Activated T-cell treated with anti-CD3 and anti-CD28 coated beads, Interleukin-2, amount 50 U/mL, for 24 hours (primary cell): ENCODE measurements at regions not wholly inside any gene's neighbourhood (a gene's known extent, or its start where the extent isn't known, plus 50 kb on each side); places are given as distances from the start of the nearest gene placed in this dataset.
"Not testable (repeated sequence)": the region's sequence is repeated elsewhere in the genome, so short reads cannot be mapped to it uniquely, and the experiment has no call there.

Source experiments
- DNase-seq: peaks from one replicate; pipeline ENCODE4 v3.0.0-alpha.2; 2020
- H3K27ac Mint-ChIP-seq: 2 replicates; pipeline ENCODE4 v1.8.0; 2020; ENCODE audit warnings: mild to moderate bottlenecking, mixed read lengths
- H3K27me3 Mint-ChIP-seq: 2 replicates; pipeline ENCODE4 v1.8.0; 2020; ENCODE audit warnings: mixed read lengths
- H3K36me3 Mint-ChIP-seq: 2 replicates; pipeline ENCODE4 v1.8.0; 2020; ENCODE audit warnings: low read depth, mixed read lengths
- H3K4me1 Mint-ChIP-seq: 2 replicates; pipeline ENCODE4 v1.8.0; 2020; ENCODE audit warnings: low read depth, mixed read lengths
- H3K4me3 Mint-ChIP-seq: 2 replicates; pipeline ENCODE4 v1.8.0; 2020; ENCODE audit warnings: mild to moderate bottlenecking, moderate library complexity, mixed read lengths
- H3K9me3 Mint-ChIP-seq: 2 replicates; pipeline ENCODE4 v1.8.0; 2020; ENCODE audit warnings: mixed read lengths

GRCh38 chr6:92125681-92126080 is 1293.7 kb downstream of the EPHA7 start:
- Mint-ChIP-seq H3K27ac (no peak overlapping the region), H3K4me1 (no peaks in the 10 kb centered on the region), H3K4me3 (no peak overlapping the region), H3K27me3 (no peaks in the 10 kb centered on the region), H3K9me3 (peaks cover 4% of the 10 kb centered on the region), H3K36me3 (no peaks in the 10 kb centered on the region)
- DNase-seq = no peak

DNA sequence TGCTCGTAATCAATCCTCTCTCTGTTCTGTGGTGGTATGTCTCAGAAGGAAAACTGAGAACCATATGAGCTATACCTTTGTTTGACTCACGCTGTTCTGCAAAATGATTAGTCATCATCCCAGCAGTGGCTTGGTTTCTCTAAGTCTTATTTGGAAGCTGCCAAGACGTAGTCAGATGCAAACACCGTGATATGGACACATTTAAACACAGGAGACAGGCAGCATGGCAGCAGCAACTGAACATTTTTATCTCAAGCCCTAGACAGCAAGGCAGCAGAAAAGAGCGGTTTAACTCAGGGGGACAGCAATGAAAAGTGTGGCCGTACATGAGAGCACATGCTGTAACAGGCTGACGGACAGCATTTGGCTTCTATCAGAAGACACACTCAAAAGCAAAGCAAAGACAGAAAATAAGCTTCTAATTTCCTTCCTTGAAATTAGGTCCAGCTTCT is 1295.1 kb downstream of the EPHA7 start:
- no peak for DNase-seq
- Mint-ChIP-seq H3K36me3 (no peaks in the 10 kb centered on the region), H3K4me1 (no peaks in the 10 kb centered on the region), H3K9me3 (peaks cover 4% of the 10 kb centered on the region), H3K4me3 (no peak overlapping the region), H3K27ac (no peak overlapping the region), H3K27me3 (no peaks in the 10 kb centered on the region)

- H3K4me3 Mint-ChIP-seq = no peak overlapping the region
- H3K9me3 Mint-ChIP-seq = peaks cover 2% of the 10 kb centered on the region
- H3K4me1 Mint-ChIP-seq = no peaks in the 10 kb centered on the region
- H3K27me3 Mint-ChIP-seq = no peaks in the 10 kb centered on the region
- no peak for DNase-seq
- H3K27ac Mint-ChIP-seq = no peak overlapping the region
- H3K36me3 Mint-ChIP-seq = no peaks in the 10 kb centered on the region
These were observed 1296.6 kb downstream of the EPHA7 start for GRCh38 chr6:92122746-92123145.

DNA sequence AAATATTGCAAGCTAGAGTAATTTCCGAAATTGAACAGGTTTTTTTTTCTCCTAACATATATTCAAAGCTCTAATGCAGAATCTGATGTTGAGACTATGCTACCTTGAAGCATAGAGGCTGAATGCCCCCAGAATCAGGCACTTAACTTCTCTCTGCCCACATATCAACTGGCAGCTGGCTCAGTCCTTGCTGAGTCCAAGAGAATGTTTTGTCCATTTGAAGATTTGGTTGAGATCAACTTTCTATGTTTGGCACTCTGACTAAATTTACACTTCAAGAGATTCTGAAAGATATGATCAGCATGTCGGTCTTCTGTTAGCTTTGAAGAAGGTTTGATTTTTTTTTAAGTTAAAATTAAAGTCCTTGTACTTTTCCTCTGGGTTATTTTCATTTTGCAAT is 1298.1 kb downstream of the EPHA7 start:
- H3K36me3 Mint-ChIP-seq = no peaks in the 10 kb centered on the region
- peaks cover 2% of the 10 kb centered on the region for H3K9me3 Mint-ChIP-seq
- DNase-seq = no peak
- no peaks in the 10 kb centered on the region for H3K27me3 Mint-ChIP-seq
- no peak overlapping the region for H3K4me3 Mint-ChIP-seq
- H3K27ac Mint-ChIP-seq = no peak overlapping the region
- no peaks in the 10 kb centered on the region for H3K4me1 Mint-ChIP-seq

DNA sequence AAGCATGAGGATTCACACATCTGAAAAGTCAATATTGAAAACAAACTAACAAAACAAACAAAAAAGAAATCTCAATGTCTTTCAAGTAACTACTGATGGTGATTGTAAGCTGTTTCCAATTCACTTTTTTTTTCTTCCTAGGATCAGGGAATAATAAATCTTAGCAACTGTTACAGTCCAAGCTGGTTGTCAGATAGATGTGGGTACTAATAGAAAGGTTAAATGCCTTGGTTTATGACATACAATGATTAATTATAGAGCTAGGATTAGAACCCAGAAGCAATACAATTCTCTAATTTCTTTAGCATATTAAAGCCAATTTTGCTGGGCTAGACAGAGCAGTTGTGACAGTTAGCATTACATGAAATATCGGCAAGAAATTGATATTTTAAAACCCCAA is 1301.6 kb downstream of the EPHA7 start:
- Mint-ChIP-seq H3K4me3 (no peak overlapping the region), H3K36me3 (no peaks in the 10 kb centered on the region), H3K9me3 (peaks cover 3% of the 10 kb centered on the region), H3K27me3 (no peaks in the 10 kb centered on the region), H3K4me1 (no peaks in the 10 kb centered on the region), H3K27ac (no peak overlapping the region)
- no peak for DNase-seq

GRCh38 chr6:92114797-92115196 is 1304.6 kb downstream of the EPHA7 start:
- H3K4me1 Mint-ChIP-seq = no peaks in the 10 kb centered on the region
- no peak for DNase-seq
- H3K4me3 Mint-ChIP-seq = no peak overlapping the region
- H3K27ac Mint-ChIP-seq = no peak overlapping the region
- peaks cover 6% of the 10 kb centered on the region for H3K9me3 Mint-ChIP-seq
- no peaks in the 10 kb centered on the region for H3K36me3 Mint-ChIP-seq
- no peaks in the 10 kb centered on the region for H3K27me3 Mint-ChIP-seq

DNA sequence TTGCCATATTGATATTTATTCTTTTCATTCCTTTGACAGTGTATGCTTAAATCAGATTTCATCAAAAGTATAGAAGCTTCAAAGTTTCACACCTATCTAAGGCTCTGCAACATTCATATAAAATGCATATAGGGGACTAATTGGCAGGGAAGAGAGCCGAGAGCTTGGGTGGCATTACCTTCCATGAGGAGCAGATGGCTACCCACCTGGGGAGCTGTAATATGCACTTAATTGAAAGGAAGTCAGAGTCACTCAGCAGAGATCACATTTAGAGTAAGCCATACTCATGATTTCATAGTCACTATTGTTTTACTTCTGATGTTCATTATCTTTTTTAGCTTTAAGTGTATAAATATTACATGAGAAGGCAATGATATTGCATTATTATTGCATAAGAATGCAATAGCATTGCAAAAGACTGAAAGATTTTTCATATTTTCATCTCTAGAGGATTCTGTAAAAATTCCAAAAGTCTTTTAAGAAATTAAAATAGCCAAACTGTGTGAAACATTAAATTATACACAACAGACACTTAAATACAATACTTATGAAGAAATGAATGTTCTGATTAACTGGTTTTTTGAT is 1305.2 kb downstream of the EPHA7 start:
- Mint-ChIP-seq H3K9me3 (peaks cover 6% of the 10 kb centered on the region), H3K27me3 (no peaks in the 10 kb centered on the region), H3K4me1 (no peaks in the 10 kb centered on the region), H3K27ac (no peak overlapping the region), H3K4me3 (no peak overlapping the region), H3K36me3 (no peaks in the 10 kb centered on the region)
- DNase-seq = no peak

- Mint-ChIP-seq H3K9me3 (peaks cover 14% of the 10 kb centered on the region), H3K4me1 (no peaks in the 10 kb centered on the region), H3K36me3 (no peaks in the 10 kb centered on the region), H3K27me3 (no peaks in the 10 kb centered on the region), H3K4me3 (no peak overlapping the region), H3K27ac (no peak overlapping the region)
- no peak for DNase-seq
These were observed 1308.0 kb downstream of the EPHA7 start for GRCh38 chr6:92111386-92111785.

DNA sequence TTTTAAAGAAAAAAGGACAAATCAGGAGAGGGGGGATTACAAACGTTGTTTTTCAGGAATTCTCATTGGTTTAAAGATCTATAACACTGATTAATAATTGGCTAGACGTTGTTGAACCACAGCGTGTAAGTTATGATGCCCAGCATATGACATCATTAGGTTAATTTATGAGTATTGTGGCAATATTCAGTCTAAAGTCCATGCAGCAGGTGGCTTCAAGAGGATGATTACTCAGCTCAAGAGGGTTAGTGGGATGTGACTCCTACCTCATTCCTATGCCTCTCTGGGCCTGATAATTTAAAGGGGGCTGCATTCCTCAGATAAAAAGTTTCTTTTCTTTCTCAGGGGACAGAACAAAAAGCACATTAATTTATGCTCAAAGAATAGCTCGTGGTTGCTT is 1309.0 kb downstream of the EPHA7 start:
- H3K27me3 Mint-ChIP-seq = no peaks in the 10 kb centered on the region
- DNase-seq = no peak
- no peaks in the 10 kb centered on the region for H3K4me1 Mint-ChIP-seq
- no peaks in the 10 kb centered on the region for H3K36me3 Mint-ChIP-seq
- H3K27ac Mint-ChIP-seq = no peak overlapping the region
- peaks cover 19% of the 10 kb centered on the region for H3K9me3 Mint-ChIP-seq
- H3K4me3 Mint-ChIP-seq = no peak overlapping the region

DNA sequence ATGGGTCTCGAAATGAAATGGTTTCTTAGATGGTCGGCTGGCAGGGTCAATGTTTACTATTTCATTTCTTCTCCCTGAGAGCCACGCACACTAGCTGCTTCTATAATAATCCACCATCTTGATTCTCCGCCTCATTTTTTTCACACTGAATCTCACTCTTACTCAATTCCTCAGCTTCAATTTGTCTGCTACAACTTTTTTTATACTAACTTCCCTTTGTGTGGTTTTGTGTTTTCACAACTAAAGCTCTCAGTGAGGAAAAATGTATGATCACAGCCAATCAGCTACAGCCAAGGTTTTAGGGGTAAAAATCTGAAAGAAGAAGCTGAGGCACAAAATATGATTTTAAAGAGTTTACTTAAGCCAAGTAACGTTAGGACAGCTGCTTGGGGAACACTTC is 1309.4 kb downstream of the EPHA7 start:
- no peaks in the 10 kb centered on the region for H3K4me1 Mint-ChIP-seq
- H3K4me3 Mint-ChIP-seq = no peak overlapping the region
- H3K27ac Mint-ChIP-seq = no peak overlapping the region
- no peaks in the 10 kb centered on the region for H3K36me3 Mint-ChIP-seq
- DNase-seq = no peak
- H3K27me3 Mint-ChIP-seq = no peaks in the 10 kb centered on the region
- H3K9me3 Mint-ChIP-seq = peaks cover 23% of the 10 kb centered on the region

DNA sequence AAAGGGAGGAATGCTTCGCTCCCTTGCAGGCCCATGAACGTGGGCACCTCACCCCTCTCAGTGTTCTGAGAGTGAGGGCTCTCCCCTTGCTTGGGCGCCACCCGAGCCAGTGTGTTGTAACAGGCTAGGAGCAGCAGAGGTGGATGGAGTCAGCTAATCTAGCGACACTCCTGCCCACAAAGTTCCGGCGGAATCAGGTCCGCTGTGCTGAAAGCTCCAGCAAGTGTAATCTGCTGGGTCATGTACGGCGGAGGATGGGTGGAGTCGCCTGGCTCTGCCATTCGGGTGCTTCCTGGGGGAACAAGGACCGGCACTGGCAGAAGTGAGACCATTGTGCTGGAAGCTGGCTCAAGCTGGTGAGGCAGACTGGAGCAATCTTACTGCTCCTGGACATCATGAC is 1310.1 kb downstream of the EPHA7 start:
- H3K36me3 Mint-ChIP-seq = no peaks in the 10 kb centered on the region
- H3K4me3 Mint-ChIP-seq = no peak overlapping the region
- H3K4me1 Mint-ChIP-seq = no peaks in the 10 kb centered on the region
- DNase-seq = no peak
- H3K9me3 Mint-ChIP-seq = peaks cover 23% of the 10 kb centered on the region
- no peaks in the 10 kb centered on the region for H3K27me3 Mint-ChIP-seq
- H3K27ac Mint-ChIP-seq = no peak overlapping the region

DNA sequence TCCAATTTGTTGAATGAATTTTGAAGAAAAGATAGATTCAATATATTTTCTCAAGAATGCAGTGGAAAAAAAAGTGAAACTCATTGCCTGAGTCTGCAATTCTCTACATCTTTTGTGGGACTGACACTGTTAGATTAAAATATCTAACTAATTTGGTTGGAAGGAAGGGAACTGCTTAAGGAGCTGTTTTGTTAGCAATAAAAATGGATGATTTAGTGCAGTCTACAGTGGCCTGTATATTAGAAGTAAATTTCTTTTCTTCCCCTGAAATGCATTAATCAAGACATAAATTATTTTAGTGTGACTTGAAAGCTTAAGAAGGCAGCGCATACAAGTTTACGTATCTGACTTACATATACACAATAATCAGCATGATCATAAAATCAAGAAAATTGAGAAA is 1332.6 kb downstream of the EPHA7 start:
- Mint-ChIP-seq H3K9me3 (peaks cover 21% of the 10 kb centered on the region), H3K27ac (no peak overlapping the region), H3K27me3 (no peaks in the 10 kb centered on the region), H3K4me3 (no peak overlapping the region), H3K4me1 (no peaks in the 10 kb centered on the region), H3K36me3 (no peaks in the 10 kb centered on the region)
- no peak for DNase-seq

DNA sequence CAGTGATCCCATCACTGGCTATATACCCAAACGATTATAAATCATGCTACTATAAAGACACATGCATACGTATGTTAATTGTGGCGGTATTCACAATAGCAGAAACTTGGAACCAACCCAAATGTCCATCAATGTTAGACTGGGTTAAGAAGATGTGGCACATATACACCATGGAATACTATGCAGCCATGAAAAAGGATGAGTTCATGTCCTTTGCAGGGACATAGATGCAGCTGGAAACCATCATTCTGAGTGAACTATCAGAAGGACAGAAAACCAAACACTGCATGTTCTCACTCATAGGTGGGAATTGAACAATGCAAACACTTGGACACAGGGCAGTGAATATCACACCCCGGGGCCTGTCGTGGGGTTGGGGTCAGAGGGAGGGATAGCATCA is 1335.4 kb downstream of the EPHA7 start:
- not testable (repeated sequence) for H3K4me3 Mint-ChIP-seq, H3K27me3 Mint-ChIP-seq, H3K4me1 Mint-ChIP-seq, H3K27ac Mint-ChIP-seq, DNase-seq, H3K36me3 Mint-ChIP-seq
- peaks cover 33% of the 10 kb centered on the region for H3K9me3 Mint-ChIP-seq

DNA sequence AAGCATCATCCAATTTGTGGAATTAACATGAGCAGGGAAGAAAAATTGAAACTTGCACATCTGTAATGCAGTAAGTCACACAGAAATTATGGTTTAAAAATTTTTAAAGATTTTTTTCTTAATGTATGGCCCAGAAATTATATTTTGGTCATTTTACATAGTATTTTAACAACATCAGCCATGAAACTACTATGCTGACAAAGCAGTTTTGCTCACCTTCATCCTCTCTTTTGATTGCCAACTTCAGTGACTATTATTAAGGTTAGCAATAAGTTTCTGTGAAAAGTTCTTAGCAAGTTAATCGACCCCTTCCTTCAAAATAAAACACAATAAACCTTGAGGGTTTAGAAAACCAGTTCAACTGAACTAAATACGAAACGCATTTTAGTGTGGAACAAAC is 1347.0 kb downstream of the EPHA7 start:
- Mint-ChIP-seq H3K9me3 (peaks cover 9% of the 10 kb centered on the region), H3K4me1 (no peaks in the 10 kb centered on the region), H3K27me3 (no peaks in the 10 kb centered on the region), H3K4me3 (no peak overlapping the region), H3K27ac (no peak overlapping the region), H3K36me3 (no peaks in the 10 kb centered on the region)
- no peak for DNase-seq

DNA sequence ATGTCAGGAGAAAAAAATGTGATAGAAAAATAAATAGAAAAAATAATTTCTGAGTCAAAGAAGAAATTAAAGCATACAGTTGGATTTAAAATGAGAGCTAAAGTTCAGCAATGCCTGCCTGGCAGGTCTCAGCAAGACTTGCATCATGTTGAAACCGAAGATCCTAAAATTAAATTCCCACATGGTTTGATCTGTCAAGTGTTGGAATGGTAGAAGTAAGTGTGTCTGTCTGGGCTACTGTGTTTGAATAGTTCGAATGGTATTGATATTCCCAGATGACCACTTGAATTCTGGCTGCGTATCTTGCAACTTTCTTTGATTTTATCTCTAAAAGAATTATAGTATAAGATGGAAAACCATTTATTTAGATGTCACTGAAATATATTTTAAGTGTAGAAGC is 1349.6 kb downstream of the EPHA7 start:
- no peak for DNase-seq
- H3K36me3 Mint-ChIP-seq = no peaks in the 10 kb centered on the region

GRCh38 chr6:92052513-92052912 is 1366.8 kb downstream of the EPHA7 start:
- Mint-ChIP-seq H3K27me3 (no peaks in the 10 kb centered on the region), H3K27ac (no peak overlapping the region), H3K36me3 (no peaks in the 10 kb centered on the region), H3K4me1 (no peaks in the 10 kb centered on the region), H3K4me3 (no peak overlapping the region), H3K9me3 (peaks cover 5% of the 10 kb centered on the region)
- DNase-seq = no peak

More for the DNA sequence above, 1349.6 kb downstream of the EPHA7 start:
- Mint-ChIP-seq H3K27ac (no peak overlapping the region), H3K4me3 (no peak overlapping the region), H3K27me3 (no peaks in the 10 kb centered on the region), H3K9me3 (peaks cover 2% of the 10 kb centered on the region), H3K4me1 (no peaks in the 10 kb centered on the region)
